Lower lobe of right lung (tissue), 2 donors: ENCODE measurements at regions not wholly inside any gene's neighbourhood (a gene's known extent, or its start where the extent isn't known, plus 50 kb on each side); places are given as distances from the start of the nearest gene placed in this dataset.

Source experiments
- ATAC-seq, 2 donors: fragments of 200-7000 bp; cut with Tn5 transposase; one replicate each; pipeline ENCODE4 v1.9.1; 2020 to 2022; ENCODE audit warnings: mild to moderate bottlenecking in 2 of 2, moderate library complexity in 2 of 2
- DNase-seq: peaks from one replicate; pipeline ENCODE4 v3.0.0-alpha.2; 2020
- H3K27ac ChIP-seq: fragments of 200-600 bp; one replicate; pipeline ENCODE4 v1.8.0; 2022
- H3K27me3 ChIP-seq: fragments of 200-600 bp; one replicate; pipeline ENCODE4 v1.8.0; 2022; ENCODE audit warnings: low read depth
- H3K36me3 ChIP-seq: fragments of 200-600 bp; one replicate; pipeline ENCODE4 v1.8.0; 2022; ENCODE audit warnings: mild to moderate bottlenecking
- H3K4me1 ChIP-seq: fragments of 200-600 bp; one replicate; pipeline ENCODE4 v1.8.0; 2022
- H3K4me3 ChIP-seq: fragments of 200-600 bp; one replicate; pipeline ENCODE4 v1.8.0; 2022; ENCODE audit warnings: mild to moderate bottlenecking
- H3K9me3 ChIP-seq: fragments of 200-600 bp; one replicate; pipeline ENCODE4 v1.8.0; 2022
- intact Hi-C: fragments of 100-400 bp; cut with DNase I; formaldehyde crosslinking; loops from one replicate; pipeline ENCODE4 v1.11.0; 2022
- TF ChIP-seq, protein P1 (sequence below): fragments of 200-600 bp; IDR thresholded peaks from one replicate; pipeline ENCODE4 v1.8.0; 2022; ENCODE audit warnings: antibody characterized with exemption, mild to moderate bottlenecking
- donor health status: DM: no; HTN: yes; CAD: no; lungs with severe emphysema.

DNA sequence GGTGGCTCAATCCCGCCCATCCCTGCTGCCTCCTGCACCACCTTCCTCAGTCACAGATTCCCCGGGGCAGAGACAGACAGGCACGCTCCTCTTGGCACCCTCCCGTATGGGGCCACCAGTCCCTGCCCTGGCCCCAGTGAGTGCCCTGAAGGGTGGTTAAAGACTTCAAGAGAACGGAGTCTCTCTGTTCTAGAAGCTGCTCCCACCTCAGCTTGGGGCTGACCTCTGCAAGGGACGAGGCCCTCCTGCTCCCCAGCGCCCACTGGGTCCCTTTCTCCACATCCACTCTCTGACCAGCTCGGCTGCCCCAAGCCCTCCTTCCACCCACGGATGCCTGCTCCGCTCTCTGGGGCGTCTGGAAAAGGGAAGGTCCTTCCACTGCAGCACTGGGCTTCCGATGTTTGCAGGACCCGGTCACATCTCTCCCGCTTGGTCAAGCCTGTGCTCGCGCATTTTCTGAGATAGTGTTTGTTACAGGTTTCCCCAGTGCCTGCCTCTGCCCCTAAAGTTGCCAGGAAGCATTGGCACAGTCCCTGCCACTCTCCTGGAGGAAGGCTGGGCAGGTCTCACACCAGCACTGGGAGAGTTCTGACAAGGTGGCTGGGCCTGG, 1487.9 kb downstream of the TBC1D22A start:
- no peak for ATAC-seq
- Histone ChIP-seq H3K27ac (no peak overlapping the region), H3K4me1 (peaks cover 16% of the 10 kb centered on the region), H3K9me3 (no peaks in the 10 kb centered on the region), H3K4me3 (no peak overlapping the region), H3K36me3 (no peaks in the 10 kb centered on the region), H3K27me3 (peaks cover 13% of the 10 kb centered on the region)
- TF ChIP-seq, protein P1, sequence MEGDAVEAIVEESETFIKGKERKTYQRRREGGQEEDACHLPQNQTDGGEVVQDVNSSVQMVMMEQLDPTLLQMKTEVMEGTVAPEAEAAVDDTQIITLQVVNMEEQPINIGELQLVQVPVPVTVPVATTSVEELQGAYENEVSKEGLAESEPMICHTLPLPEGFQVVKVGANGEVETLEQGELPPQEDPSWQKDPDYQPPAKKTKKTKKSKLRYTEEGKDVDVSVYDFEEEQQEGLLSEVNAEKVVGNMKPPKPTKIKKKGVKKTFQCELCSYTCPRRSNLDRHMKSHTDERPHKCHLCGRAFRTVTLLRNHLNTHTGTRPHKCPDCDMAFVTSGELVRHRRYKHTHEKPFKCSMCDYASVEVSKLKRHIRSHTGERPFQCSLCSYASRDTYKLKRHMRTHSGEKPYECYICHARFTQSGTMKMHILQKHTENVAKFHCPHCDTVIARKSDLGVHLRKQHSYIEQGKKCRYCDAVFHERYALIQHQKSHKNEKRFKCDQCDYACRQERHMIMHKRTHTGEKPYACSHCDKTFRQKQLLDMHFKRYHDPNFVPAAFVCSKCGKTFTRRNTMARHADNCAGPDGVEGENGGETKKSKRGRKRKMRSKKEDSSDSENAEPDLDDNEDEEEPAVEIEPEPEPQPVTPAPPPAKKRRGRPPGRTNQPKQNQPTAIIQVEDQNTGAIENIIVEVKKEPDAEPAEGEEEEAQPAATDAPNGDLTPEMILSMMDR: no peak
- DNase-seq: no peak
- intact Hi-C loops: no loop called here

DNA sequence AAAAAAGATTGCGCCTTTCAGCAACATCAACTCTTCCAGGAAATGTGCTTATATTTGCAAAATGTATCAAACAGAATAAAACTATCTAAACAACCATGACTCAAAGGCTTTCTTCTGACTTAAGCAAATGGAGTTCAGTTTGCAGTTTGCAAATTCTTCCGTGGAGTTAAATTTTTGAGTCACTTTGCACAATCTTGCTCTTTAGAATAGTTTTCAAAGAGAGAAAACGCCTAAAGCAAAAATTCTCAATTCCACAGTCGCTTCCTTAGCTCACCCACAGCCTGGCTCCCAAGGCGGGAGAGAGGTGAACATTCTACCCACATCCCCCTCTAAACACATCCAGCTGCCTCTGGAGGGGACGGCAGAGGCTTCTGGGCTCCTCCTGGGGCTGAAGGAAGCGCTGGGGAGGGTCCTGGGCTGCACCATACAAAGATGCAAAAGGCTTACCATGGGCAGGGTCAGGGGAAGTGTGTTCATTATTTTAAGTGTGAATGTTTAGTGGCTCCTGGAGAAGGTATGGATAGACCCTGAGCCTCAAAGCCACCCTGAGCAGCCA, 1487.3 kb downstream of the TBC1D22A start:
- TF ChIP-seq, protein P1: no peak
- Histone ChIP-seq H3K4me3 (no peak overlapping the region), H3K4me1 (peaks cover 11% of the 10 kb centered on the region), H3K27ac (no peak overlapping the region), H3K36me3 (no peaks in the 10 kb centered on the region), H3K9me3 (no peaks in the 10 kb centered on the region), H3K27me3 (peaks cover 9% of the 10 kb centered on the region)
- no peak for DNase-seq
- no peak for ATAC-seq
- intact Hi-C loops: no loop called here

DNA sequence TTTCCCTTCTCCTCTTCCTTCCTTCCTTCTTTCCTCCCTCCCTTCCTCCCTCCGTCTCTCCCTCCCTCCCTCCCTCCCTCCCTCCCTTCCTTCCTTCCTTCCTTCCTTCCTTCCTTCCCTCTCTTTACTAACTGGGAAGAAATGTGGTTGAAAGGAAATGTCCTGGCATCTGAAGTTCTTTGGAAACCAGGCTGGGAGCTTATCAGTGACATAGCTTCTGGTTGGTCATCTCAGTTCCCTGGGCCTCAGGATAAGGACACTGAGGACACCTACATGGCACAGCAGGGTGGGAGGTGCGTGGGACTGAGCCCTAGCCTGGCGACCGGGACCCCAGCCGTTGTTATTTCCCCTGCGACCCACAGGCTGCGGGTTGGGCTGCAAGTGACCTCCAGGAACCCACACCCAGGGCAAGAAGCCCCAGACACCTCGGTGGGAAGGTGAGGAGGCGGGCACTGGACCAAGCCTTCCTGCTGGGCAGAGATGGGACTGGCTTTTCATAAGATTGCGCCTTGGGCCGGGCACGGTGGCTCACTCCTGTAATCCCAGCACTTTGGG, 1486.5 kb downstream of the TBC1D22A start:
- TF ChIP-seq, protein P1: no peak
- H3K27ac ChIP-seq: no peak overlapping the region
- no peaks in the 10 kb centered on the region for H3K36me3 ChIP-seq
- H3K4me1 ChIP-seq: peaks cover 3% of the 10 kb centered on the region
- ATAC-seq: no peak
- H3K4me3 ChIP-seq: no peak overlapping the region
- no peak for DNase-seq
- no peaks in the 10 kb centered on the region for H3K9me3 ChIP-seq
- intact Hi-C loops: no loop called here
- peaks cover 9% of the 10 kb centered on the region for H3K27me3 ChIP-seq

DNA sequence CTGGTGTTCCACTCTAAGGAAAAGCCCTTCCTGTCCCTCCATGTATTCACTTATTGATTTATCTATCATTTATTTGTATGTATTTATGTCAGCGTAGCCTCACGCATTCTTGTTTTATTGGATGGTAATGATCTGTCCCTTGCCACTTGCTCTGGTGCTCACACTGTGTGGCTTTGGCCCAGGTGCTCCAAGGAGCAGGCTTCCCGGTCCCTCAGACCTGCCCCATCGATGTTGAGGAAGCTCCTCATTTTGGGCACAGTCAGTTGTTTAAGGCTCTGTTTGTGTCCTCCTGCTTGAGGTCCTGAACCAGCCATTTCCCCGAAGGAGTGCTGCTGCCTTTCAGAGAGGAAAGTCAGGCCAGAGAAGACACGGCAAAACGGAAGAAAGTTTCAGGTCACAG, 1485.4 kb downstream of the TBC1D22A start:
- intact Hi-C loops: no loop called here
- no peaks in the 10 kb centered on the region for H3K9me3 ChIP-seq
- DNase-seq (no peak), ATAC-seq (no peak)
- H3K36me3 ChIP-seq: no peaks in the 10 kb centered on the region
- no peak overlapping the region for H3K4me3 ChIP-seq
- no peaks in the 10 kb centered on the region for H3K27me3 ChIP-seq
- H3K27ac ChIP-seq: no peak overlapping the region
- TF ChIP-seq, protein P1: no peak
- no peaks in the 10 kb centered on the region for H3K4me1 ChIP-seq

DNA sequence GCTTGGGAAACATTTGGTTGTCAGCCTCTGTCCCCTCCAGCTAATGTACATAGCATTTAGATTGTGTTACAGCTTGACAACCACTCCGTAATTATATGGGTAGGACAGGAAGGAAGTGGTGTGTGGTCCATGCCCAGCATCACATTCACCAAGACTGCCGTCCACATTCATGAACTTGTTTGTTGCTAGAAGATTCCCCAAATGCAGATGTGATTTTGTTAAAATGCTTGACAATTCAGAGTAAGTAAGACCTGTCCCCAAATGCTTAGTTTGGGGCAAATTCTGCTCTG, 1482.7 kb downstream of the TBC1D22A start:
- H3K4me3 ChIP-seq: no peak overlapping the region
- no peaks in the 10 kb centered on the region for H3K9me3 ChIP-seq
- no peaks in the 10 kb centered on the region for H3K36me3 ChIP-seq
- no peaks in the 10 kb centered on the region for H3K27me3 ChIP-seq
- intact Hi-C loops: no loop called here
- ATAC-seq (no peak), DNase-seq (no peak)
- no peaks in the 10 kb centered on the region for H3K4me1 ChIP-seq
- H3K27ac ChIP-seq: no peak overlapping the region
- TF ChIP-seq, protein P1: no peak
